ENCODE measurements at regions not wholly inside any gene's neighbourhood (a gene's known extent, or its start where the extent isn't known, plus 50 kb on each side); places are given as distances from the start of the nearest gene placed in this dataset.

GRCh38 chr15:36434177-36434576, 145.2 kb upstream of the CDIN1 start:
- TF ChIP-seq POLR2AphosphoS5 (IDR thresholded peaks at IDR 0.05; ENCODE audit: low read depth, low read length) = no peak
- TF ChIP-seq CTCF (IDR thresholded peaks at IDR 0.05) = no peak

All from Panc1 (cell line).